CD4-positive, alpha-beta T cell treated with Interleukin-1 beta for 1 hour (primary cell): ENCODE measurements at regions not wholly inside any gene's neighbourhood (a gene's known extent, or its start where the extent isn't known, plus 50 kb on each side); places are given as distances from the start of the nearest gene placed in this dataset.
"Not testable (repeated sequence)": the region's sequence is repeated elsewhere in the genome, so short reads cannot be mapped to it uniquely, and the experiment has no call there.

ENCODE experiments used
- DNase-seq, 2 donors: peaks; one replicate each; pipeline ENCODE4 v3.0.0-alpha.2; 2020 to 2022

GRCh38 chr4:77308843-77309242 is 151.8 kb downstream of the CCNG2 start:
- peak in 1 of 2 donors; percentile 3 for DNase-seq

GRCh38 chr4:77309496-77309895 is 152.5 kb downstream of the CCNG2 start:
- DNase-seq: no peak

- no peak for DNase-seq
These were observed 153.9 kb downstream of the CCNG2 start for GRCh38 chr4:77310931-77311330.

GRCh38 chr4:77314697-77315096 is 157.7 kb downstream of the CCNG2 start:
- DNase-seq: no peak

- DNase-seq: no peak
These were observed 170.1 kb downstream of the CCNG2 start for GRCh38 chr4:77327151-77327550.

GRCh38 chr4:77332696-77333270 is 175.8 kb downstream of the CCNG2 start:
- DNase-seq: no peak

GRCh38 chr4:77336411-77337142 is 179.6 kb downstream of the CCNG2 start:
- DNase-seq: no peak

GRCh38 chr4:77342170-77342810 is 185.3 kb downstream of the CCNG2 start:
- DNase-seq: no peak

- no peak for DNase-seq
These were observed 187.0 kb downstream of the CCNG2 start for GRCh38 chr4:77344001-77344400.

- DNase-seq: no peak
These were observed 187.8 kb downstream of the CCNG2 start for GRCh38 chr4:77344784-77345183.

GRCh38 chr4:77347351-77347966 is 190.5 kb downstream of the CCNG2 start:
- DNase-seq: no peak

- no peak for DNase-seq
These were observed 191.8 kb downstream of the CCNG2 start for GRCh38 chr4:77348815-77349214.

GRCh38 chr4:77349364-77349763 is 192.4 kb downstream of the CCNG2 start:
- DNase-seq: no peak

- no peak for DNase-seq
These were observed 192.8 kb downstream of the CCNG2 start for GRCh38 chr4:77349796-77350195.

GRCh38 chr4:77352192-77352591 is 195.2 kb downstream of the CCNG2 start:
- no peak for DNase-seq

- DNase-seq: not testable (repeated sequence)
These were observed 196.8 kb downstream of the CCNG2 start for GRCh38 chr4:77353724-77354315.

- DNase-seq: no peak
These were observed 197.5 kb downstream of the CCNG2 start for GRCh38 chr4:77354550-77354949.

GRCh38 chr4:77355731-77356130 is 198.7 kb downstream of the CCNG2 start:
- DNase-seq: no peak

GRCh38 chr4:77358315-77358928 is 201.4 kb downstream of the CCNG2 start:
- DNase-seq: no peak

GRCh38 chr4:77360451-77360850 is 203.4 kb downstream of the CCNG2 start:
- no peak for DNase-seq

GRCh38 chr4:77366876-77367275 is 209.9 kb downstream of the CCNG2 start:
- DNase-seq: not testable (repeated sequence)

GRCh38 chr4:77367638-77368037 is 210.6 kb downstream of the CCNG2 start:
- DNase-seq: no peak

- no peak for DNase-seq
These were observed 215.4 kb downstream of the CCNG2 start for GRCh38 chr4:77372375-77372774.
